Embryonic facial prominence (tissue), 1 donor: ENCODE measurements at regions not wholly inside any gene's neighbourhood (a gene's known extent, or its start where the extent isn't known, plus 50 kb on each side); places are given as distances from the start of the nearest gene placed in this dataset.

ENCODE experiments used
- DNase-seq: peaks from one replicate; pipeline ENCODE4 v3.0.0-alpha.2; 2016; ENCODE audit errors: extremely low spot score

DNA sequence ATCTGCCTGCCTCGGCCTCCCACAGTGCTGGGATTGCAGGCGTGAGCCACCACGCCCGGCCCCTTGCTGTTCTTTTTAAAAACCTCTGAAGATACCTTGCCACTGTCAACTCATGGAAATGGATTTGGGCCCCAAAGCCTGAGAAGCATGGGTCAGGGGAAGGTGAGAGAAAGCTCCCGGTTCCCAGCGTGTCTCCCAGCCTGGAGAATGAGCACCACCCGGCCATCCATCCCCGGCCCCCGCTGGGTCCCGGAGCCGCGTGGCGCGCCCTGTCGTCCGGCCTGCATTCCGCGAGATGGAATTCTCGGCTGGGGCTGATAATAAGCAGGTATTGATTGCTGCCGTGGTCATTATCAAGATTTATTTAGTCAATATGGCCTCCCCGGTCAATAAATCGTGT is 126.5 kb upstream of the MYL2 start:
- no peak for DNase-seq

DNA sequence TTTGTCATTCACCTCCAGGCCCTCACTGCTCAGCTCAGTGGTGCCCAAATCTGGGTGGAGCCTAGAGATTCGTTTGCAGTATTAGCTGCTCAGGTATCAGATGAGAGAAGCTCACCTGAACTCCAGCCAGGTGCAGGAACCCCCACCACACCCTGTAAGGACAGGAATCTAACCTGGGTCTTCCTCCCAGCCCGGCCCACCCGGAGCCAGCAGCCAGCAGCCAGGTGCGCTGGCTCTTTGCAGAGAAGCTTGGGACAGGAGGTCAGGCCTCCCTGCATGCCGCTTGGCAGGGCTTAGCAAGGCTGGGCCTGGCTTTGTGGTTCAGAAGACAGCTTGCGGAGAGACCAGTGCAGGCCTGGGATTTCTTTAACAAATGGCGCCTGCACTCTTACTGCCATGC is 125.6 kb upstream of the MYL2 start:
- DNase-seq, result no peak

DNA sequence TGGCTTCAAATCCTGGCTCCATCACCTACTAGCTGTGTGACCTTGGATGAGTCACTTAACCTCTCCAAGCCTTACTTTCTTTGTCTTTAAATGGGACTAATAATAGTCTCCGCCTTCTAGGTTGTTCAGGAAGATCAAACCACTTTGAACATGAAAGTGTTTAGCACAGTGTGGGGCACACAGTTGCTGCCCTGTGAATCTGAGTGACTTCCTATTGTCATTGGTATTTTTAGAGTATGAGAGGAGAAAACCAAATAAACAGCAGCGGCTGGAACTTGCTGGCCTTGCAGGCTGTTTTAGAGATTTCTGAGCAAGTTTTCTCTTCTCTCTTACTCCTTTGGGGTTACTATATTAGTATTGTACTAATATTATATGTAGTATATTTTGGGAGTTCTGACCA is 120.7 kb upstream of the MYL2 start:
- no peak for DNase-seq

DNA sequence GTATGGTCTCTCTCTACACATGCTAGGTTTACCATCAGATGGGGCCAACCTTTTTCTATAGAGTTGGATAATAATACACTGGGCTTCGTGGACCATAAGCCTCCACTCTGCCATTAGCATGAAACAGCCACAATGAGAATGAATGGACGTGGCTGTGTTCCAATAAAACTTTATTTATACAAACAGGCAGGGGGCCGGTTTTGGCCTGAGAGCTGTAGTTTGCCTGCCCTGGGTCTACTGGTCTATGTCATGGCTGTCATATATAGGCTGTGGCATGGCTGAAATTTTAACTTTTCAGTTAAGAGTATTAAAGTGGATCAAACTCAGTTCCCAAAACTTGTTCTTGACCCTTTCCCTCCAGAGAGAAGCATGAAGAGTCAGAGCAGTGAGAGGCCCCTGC is 120.3 kb upstream of the MYL2 start:
- no peak for DNase-seq

DNA sequence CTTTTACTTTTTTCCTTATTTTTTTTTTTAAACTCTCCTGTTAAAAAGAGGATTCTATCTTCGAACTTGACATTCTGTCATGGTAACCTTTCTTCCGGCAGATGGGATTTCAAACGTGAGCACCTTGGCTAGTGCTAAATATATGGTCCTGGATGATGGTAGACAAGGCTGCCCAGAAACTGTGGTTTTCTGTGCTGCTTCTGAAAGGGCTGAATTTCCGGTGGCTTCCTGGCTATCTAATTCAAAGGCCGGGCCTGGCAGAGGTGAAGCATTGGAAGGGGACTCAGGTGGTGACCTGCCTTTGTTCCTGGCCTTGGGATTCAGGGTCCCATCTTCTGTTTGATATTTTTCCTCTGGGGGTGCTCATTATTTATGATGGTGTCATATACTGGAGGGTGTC is 118.6 kb upstream of the MYL2 start:
- DNase-seq, result no peak

DNA sequence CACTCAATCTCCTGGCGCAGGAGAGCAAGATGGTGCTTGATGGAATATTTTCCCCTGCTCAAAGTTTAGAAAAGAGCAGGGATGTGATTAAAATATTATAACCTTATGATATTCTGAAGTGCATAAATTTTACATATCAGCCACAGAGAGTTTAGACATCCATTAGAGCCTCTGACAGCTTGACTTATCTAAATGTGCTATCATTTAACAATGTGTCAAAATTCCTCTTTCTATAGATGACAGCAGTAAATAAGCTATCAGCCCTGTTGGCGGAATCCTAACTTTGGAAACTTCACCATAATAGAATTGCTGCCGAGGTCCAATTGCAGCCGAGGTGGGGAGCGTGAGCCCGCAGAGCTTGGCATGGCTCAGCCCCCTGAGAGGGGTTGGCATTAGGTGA is 117.7 kb upstream of the MYL2 start:
- no peak for DNase-seq

DNA sequence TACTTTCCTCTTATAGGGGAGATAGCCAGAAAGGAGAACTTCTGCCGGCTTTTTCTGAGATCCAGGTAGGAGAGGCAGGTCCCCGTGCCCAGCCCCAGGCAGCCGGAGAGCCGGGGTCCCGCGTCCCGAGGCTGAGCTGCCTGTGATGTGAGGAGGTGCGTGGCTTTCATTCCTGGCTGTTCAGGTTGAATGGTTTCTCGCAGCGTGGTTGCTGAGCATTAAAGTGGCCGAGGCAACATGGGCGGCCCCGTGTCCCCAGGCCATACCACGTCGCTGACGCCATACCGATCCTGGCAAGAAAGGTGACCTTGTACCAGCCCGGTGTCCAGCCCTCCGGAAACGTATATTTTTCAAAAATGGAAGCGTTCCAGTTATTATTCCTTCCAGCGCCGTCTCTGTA is 116.7 kb upstream of the MYL2 start:
- no peak for DNase-seq

DNA sequence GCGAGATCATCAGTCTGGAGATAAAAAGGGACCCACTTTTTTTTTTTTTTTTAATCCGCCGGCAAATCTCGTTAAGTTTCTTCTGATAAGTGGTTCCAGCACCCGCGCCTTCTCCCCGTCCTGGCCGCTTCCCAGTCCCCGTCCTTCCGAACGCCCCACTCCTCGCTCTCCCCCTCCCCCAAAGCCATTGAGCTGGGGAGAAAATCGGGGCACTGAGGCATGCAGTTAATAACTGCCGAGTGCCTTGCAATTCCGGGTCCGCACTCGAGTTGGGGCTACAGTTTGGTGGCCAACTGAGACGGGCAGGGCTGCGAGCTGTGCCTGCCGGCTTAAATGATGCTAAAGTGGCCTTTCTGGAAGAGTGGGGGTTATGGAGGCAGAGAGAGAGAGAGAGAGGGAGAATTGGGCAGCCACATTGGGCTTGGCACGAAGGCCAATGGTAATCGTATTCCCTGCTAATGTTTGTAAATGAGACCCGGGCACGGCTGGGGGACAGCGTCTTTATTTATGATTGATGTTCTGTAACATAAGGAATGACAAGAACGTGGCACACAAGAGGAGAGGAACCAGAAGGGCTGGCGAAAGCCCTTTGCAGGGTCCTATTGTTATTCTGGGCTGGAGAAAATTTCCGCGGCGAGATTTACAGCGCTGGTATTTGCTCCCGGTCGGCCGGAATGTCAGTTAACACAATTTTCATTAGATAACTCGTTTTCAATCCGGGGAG is 115.4 kb upstream of the MYL2 start:
- no peak for DNase-seq

DNA sequence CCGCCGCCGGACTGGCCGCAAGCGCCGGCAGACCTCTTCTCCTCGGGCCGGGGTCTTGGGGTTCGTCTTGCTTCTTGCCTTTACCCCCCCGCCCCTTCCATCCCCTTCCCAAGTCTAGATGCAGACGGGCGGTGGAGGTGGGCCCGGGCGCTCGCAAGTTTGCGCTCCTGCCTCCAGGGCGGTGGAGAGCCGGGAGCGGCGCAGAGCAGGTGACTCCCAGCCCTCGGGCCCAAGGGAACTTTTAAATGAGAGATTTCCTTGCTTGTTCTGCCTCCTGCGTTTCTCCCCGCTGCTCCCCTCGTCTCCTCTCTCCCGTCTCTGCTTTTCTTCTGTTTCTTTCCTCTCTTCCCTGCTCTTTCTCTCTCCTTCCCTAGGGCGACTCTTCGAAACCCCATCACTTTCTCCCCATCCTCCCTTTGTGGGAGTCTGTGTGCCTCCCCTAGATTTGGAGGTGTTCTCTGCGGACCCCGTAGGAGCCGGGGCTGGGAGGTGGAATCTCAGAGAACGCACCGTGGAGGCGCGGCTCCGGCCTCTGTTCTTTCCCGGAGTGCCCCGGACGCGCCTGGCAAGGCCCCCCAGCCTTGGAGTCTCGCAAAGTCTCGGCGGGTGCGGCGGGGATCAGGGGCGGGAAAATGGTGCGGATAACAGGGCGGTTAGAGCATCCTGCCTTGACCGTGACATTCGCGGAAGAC is 114.7 kb upstream of the MYL2 start:
- DNase-seq, result no peak

DNA sequence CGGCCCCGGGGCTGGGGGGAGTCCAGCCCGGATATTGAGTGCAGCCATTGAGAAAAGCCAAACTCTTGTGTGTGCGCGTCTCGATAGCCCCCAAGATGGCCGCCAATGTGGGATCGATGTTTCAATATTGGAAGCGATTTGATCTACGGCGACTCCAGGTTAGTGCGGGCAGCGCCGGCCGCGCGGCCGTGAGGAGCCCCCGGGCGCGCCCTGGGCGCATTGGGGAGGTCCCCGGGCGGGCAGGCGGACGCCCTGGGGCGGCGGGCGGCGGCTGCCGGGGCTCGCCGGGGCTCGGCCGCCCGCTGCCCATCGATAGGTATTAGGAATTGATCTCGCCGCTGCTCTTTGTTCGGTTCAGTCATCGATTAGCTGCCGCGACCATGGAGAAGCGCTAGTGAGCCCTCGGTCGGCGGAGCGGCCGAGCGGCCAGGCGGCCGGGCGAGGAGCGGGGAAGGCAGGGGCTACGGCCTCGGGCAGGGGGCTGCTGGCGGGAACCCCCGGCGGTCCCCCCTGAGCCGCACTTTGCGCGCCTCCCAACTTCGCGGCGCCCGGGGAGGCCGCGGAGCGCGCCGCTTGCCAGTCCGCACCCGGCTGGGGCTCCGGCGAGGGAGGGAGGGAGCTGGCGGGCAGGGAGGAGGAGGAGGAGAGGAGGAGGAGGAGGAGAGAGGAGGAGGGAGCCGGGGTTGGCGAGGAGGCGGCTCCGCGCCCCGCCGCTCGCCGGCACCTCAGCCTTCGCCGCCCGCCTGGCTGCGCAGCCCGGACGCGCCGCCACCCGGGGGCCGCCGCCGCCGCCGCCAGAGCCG is 113.9 kb upstream of the MYL2 start, which contains the start of gene CUX2:
Gene CUX2, plus strand, starts transcription at position 83 of the 803 bp plus-strand sequence.
- no peak for DNase-seq

DNA sequence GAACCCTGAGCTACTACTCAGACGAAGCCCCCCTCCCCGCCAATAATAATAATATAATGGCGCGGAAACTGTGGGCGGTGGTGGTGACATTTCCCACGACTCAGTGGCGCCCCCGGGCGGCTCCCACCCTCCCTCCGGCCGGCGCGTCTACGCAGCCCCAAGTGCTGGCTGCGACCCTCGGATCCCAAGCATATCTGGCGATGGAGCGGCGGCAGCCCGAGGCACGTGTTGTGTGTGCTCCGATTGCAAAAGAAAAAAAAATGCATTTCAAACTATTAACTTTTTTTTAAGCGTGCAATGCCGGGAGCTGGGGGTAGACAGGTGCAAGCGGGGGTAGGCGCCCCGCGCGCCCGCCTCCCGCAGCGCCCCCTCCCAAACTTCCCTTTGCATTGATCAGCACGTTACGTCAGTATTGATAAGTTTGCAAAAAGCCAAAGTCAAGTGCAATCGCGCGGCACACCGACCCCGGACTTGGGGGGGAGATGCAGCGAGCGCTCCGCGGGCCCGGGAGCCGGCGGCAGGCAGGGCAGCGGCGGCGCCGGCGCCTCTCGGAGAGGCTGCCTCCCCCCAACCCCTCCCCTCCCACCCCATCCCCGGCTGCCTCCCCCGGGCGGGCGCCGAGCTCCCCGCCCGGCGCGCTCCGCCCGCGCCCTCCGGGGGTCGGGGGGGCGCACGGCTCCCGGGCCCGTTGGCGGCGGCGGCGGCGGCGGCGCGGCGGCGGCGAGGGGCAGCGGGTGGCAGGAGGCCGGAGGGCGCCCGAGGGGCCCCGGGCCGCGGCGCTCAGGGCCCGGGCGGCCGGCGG is 113.1 kb upstream of the MYL2 start:
- no peak for DNase-seq

DNA sequence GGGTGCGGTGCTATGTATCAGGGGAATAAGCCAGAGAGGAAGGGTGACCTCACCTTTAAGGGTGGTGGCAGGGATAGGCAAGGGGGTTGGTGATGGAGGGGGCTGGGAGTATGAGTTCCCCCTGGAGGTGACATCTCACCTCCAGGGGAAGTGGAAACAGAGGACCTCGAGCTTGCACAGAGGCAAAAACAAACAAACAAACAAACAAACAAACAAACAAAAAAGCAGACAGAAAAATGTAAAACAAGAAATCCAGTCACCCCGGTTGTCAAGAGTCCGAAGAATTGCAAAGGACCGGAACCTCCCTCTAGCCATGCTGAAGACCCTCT is 112.2 kb upstream of the MYL2 start:
- DNase-seq, result no peak

DNA sequence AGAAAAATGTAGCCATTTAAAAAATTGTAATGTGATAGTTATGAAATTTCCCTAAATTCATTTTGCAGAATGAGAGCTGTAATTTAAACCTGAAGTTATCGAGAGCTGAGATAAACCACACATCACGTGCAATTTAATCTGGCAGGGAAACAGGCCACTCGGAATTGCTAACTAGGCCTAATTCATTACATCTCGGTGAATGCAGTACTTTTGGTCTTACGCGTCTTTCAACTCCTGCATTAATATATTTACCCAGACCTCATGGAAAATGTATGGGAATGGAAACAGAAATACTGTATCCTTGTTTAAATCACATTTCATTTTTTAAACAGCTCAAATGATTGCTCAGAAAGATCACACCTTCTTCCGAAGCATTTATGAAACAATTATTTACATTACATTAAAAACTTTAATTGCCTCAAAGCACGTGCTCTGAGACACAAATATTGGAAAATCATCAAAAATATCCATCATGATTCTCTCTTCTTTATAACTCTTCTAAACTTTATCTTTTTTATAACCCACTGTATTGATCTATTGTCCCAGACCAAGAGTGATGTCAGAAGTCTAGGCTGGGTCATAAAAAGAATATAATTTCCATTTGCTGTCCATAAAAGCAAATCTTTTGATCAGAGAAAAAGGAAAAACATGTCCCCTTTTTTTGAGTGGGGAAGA is 111.7 kb upstream of the MYL2 start:
- no peak for DNase-seq

DNA sequence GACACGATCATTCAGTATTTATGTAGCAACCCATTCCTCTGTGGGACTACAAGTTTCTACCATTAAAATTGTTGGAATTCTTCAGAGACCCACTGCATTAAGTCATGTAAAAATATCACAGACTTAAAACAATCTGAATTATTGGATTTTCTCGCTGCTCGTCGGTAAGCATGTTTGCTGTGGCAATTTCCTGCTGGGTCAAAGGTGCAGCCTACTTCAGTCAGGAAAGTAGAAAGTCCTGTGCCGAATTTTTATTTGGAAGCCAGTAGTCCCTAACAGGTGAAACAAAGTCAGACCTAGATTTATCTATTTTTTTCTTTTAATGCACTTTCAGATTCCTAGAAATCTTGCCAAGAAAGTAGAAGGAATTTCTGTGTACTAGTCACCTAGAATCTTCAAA is 110.4 kb upstream of the MYL2 start:
- no peak for DNase-seq

DNA sequence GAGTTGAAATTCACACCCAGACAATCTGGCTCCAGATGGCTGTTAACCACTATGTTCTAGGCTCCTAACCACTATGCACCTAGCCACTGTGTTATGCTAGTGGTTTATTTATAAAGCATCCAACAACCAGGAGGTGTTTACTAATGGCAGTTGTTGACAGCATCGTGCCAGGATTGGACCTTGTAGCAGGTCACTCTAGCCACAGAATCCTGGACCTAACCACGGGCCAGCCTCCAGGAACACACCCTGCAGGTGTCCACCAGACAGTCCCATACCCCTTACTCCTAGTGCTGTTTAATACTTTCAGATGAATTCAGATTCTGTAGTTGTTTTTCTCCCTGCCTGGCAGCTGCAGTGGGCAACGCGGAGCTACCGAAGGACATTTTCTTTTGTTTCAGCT is 109.4 kb upstream of the MYL2 start:
- DNase-seq, result no peak

DNA sequence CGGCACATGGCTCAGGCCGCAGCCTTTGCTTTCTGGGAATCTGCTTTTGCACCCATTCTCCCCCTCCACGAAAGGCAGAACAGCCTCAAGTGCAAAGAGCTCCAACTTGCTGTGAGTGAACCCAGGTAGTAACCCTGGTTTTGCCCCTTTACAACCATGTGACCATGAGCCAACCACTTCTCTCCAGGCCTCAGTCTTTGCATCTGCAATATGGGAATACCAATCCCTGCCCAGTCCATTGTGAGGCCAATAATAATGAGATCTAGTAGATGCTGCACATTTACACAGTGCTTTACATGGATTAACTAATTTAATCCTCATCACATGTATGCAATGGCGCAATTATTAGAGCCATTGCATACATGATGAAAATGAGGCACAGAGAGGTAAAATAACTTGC is 108.9 kb upstream of the MYL2 start:
- no peak for DNase-seq

DNA sequence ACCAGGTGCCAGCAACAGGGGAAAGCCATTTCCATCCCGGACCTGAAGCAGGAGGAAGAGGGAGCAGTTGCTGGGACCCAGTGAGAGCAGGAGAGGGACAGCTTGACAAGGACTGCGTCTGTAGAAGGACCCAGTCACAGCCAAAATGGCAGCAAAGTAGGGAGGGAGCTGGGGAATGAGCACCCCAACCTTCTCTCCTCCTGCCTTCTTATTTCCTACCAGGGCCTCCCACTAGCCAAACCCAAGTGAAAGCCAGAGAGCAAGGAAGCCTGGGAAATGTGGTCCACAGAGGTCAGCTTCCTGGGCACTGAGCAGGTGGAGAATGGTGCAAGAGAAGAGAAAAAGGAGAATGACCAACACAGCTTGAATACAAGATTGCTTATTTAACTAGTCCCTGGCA is 108.5 kb upstream of the MYL2 start:
- DNase-seq, result no peak

DNA sequence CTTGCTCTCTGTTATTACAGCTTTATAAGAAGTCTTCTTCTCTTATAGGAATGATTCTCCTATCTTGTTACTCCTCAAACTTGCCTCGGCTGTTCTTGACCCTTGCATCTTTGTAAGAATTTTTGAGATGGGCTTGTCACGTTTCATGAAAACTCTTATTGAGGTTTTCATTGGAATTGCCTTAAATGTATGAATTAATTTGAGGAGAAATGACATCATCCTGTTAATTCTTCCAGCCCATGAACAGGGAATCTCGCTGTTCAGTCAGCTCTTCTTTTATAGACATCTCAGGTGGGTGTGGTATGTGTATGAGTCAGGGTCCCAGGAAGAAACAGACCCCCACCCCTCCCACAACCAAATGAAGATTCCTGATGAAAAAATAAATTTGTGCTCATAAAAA is 107.1 kb upstream of the MYL2 start:
- DNase-seq, result no peak

DNA sequence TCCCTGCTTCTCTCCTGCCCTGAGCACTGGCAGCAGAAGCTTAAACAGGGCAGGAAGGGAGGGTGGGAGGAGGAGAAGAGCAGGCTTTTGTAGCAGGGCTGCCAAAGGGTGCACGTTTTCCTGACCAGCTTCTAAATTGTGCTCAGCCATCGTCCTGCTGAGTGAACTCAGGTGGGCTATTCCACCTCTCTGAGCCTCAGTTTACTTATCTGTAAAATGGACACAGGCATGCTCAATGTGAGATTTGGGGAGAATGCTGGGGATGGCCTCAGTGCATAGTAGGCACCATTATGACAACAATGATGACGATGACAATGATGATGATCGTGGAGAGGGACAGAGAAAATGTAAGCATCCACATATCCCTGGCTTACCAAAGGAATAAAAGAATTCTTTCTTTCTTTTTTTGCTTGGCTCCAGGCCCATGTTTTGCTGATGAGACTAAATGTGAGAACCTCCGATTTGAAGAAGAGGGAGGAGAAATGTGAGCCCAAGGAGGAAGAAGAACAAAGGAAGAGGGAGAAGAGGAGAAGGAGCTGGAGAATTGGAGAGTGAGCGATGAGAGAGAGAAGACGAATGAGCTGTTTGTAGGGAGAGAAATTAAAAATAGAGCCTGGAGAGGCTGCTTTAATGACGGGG is 105.5 kb upstream of the MYL2 start:
- DNase-seq, result no peak

DNA sequence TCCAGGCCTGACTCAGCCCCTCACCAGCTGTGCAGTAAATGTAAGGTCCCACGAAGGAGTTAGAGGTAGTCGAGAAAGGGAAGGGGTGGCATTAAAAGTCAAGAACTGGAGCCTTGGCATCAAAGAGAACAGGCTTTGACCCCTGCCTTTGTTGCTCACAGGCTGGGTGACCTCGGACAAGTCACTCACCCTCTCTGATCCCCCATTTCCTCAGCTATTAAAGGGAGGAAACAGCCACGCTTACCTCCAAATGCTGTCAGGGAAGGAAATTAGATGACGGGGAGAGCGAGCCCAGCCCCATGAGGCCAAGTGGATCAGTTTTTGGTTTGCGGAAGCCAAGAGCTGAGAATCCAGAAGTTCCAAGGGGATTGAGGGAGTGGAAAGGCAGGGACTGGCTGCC is 104.9 kb upstream of the MYL2 start:
- no peak for DNase-seq

DNA sequence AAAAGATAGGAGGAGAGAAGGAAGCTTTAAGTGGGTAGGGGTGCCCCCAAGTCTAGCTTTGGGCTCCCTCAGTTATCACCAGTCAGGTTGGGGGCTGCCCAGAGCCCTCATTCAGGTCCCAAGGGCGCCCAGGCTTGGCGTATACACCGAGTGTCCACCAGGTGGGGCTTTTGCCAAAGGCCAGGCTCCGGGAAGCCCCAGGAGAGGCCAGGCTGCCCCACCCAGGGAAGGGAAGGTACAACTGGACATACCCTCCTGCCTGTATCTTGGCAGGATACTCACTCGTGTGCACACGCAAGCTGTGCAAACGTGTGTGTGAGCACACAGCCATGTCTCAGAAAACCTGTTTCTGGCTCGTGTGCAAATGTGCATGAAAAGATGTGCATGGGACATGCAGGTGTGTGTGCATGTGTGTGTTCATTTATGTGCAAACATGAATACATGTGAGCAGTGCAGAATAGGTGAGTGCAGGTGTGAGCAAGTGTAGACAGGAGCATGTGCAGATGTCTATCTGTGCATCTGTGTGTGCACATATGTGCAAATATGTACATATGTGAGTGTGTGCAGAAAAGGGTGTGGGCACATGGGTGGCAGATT is 103.9 kb upstream of the MYL2 start:
- DNase-seq, result no peak
